Prostate gland (tissue), 2 donors: ENCODE measurements at regions not wholly inside any gene's neighbourhood (a gene's known extent, or its start where the extent isn't known, plus 50 kb on each side); places are given as distances from the start of the nearest gene placed in this dataset.

ENCODE experiments used
- CTCF ChIP-seq, 4 experiments: fragments of 200-600 bp in 2 of 4; fragments of 450-650 bp in 2 of 4; sonication (generic) in 2 of 4; IDR thresholded peaks; 1 replicate in 3 of 4; 2 replicates in 1 of 4; pipeline ENCODE4 v1.5.1; 2016 to 2019; ENCODE audit warnings: antibody characterized with exemption in 4 of 4, mild to moderate bottlenecking in 2 of 4, moderate library complexity in 2 of 4
- POLR2A ChIP-seq: fragments of 450-650 bp; IDR thresholded peaks from one replicate; pipeline ENCODE4 v1.6.1; 2016; ENCODE audit warnings: antibody characterized with exemption, mild to moderate bottlenecking

GRCh38 chr15:29560896-29561295, 261.4 kb downstream of the TJP1 start:
- TF ChIP-seq CTCF (IDR thresholded peaks at IDR 0.05) (no peak), POLR2A (no peak)
